ENCODE measurements at regions not wholly inside any gene's neighbourhood (a gene's known extent, or its start where the extent isn't known, plus 50 kb on each side); places are given as distances from the start of the nearest gene placed in this dataset.

DNA sequence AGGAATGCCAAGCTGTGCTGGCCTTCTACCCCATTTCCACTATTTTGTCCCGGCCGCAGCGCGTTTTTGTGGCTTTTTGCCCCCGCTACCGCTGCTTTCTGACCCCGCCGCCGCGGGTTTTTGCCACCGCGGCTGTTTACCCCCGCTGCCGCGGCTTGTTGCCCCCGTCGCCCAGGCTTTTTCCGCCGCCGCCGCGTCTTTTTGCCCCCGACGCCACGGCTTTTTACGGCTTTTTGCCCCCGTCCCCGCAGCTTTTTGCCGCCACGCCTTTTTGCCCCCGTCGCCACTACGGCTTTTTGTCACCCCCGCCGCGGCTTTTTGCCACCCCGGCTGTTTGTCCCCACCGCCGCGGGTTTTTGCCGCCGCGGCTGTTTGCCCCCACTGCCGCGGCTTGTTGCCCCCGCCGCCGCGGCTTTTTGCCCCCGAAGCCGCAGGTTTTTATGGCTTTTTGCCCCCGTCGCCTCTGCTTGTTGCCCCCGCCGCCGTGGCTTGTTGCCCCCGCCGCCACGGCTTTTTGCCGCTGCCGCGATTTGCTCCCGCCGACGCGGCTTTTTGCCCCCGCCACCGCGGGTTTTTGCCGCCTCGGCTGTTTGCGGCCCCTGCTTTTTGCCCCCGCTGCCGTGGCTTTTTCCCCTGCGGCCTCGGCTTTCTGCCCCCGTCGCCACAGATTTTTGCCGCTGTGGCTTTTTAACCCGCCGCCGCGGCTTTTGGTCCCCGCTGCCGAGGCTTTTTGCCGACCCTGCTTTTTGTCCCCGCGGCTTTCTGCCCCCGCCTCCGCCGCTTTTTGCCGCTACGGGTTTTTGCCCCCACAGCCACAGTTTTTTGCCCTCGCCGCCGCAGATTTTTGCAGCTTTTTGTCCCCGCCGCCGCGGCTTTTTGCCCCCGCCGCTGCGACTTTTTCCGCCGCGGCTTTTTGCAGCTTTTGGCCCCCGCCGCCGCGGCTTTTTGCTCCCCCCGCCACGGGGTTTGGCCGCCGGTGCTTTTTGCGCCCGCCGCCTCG, 520.4 kb upstream of the WSB1 start:
- no peaks in the 10 kb centered on the region for H3K79me2 ChIP-seq (replicated peaks; ENCODE audit: insufficient read depth, low read length)
- H3F3A ChIP-seq (ENCODE audit: insufficient read depth, low read length, poor library complexity, severe bottlenecking), result no peaks in the 10 kb centered on the region
- TF ChIP-seq, protein P1, sequence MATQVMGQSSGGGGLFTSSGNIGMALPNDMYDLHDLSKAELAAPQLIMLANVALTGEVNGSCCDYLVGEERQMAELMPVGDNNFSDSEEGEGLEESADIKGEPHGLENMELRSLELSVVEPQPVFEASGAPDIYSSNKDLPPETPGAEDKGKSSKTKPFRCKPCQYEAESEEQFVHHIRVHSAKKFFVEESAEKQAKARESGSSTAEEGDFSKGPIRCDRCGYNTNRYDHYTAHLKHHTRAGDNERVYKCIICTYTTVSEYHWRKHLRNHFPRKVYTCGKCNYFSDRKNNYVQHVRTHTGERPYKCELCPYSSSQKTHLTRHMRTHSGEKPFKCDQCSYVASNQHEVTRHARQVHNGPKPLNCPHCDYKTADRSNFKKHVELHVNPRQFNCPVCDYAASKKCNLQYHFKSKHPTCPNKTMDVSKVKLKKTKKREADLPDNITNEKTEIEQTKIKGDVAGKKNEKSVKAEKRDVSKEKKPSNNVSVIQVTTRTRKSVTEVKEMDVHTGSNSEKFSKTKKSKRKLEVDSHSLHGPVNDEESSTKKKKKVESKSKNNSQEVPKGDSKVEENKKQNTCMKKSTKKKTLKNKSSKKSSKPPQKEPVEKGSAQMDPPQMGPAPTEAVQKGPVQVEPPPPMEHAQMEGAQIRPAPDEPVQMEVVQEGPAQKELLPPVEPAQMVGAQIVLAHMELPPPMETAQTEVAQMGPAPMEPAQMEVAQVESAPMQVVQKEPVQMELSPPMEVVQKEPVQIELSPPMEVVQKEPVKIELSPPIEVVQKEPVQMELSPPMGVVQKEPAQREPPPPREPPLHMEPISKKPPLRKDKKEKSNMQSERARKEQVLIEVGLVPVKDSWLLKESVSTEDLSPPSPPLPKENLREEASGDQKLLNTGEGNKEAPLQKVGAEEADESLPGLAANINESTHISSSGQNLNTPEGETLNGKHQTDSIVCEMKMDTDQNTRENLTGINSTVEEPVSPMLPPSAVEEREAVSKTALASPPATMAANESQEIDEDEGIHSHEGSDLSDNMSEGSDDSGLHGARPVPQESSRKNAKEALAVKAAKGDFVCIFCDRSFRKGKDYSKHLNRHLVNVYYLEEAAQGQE (IDR thresholded peaks at IDR 0.05; ENCODE audit: borderline replicate concordance), result no peak
- TF ChIP-seq EP300 (conservative IDR thresholded peaks at IDR 0.05; ENCODE audit: poor library complexity, severe bottlenecking) (no peak), POLR2AphosphoS5 (IDR thresholded peaks at IDR 0.05) (no peak), RAD21 (conservative IDR thresholded peaks at IDR 0.05) (no peak), SMC3 (conservative IDR thresholded peaks at IDR 0.05; ENCODE audit: poor library complexity) (no peak), MXI1 (conservative IDR thresholded peaks at IDR 0.05; ENCODE audit: poor library complexity, severe bottlenecking) (no peak), TAF1 (IDR thresholded peaks at IDR 0.05; ENCODE audit: low read depth) (no peak), EZH2 (IDR thresholded peaks at IDR 0.05; ENCODE audit: borderline replicate concordance, insufficient read depth, low read length, poor library complexity, severe bottlenecking) (no peak), CTCF (IDR thresholded peaks at IDR 0.05; ENCODE audit: poor library complexity, severe bottlenecking) (no peak)
- no peak overlapping the region for H3K4me2 ChIP-seq (ENCODE audit: low read length)
- H3K9ac ChIP-seq (ENCODE audit: low read length), result no peak overlapping the region
- H4K20me1 ChIP-seq (ENCODE audit: insufficient read depth), result no peaks in the 10 kb centered on the region
- H3K9me3 ChIP-seq (ENCODE audit: low read length), result no peaks in the 10 kb centered on the region
- H3K27me3 ChIP-seq (ENCODE audit: insufficient read depth, low read depth, low read length), result no peaks in the 10 kb centered on the region
- H3K27ac ChIP-seq (ENCODE audit: low read length), result no peak overlapping the region
- H3K9me2 ChIP-seq (ENCODE audit: insufficient read depth, low read length), result no peaks in the 10 kb centered on the region
- no peaks in the 10 kb centered on the region for H3K36me3 ChIP-seq (ENCODE audit: insufficient read depth, low read length)
- H3K4me3 ChIP-seq (ENCODE audit: low read length), result no peak overlapping the region
- H2AFZ ChIP-seq (ENCODE audit: low read depth, low read length), result no peak overlapping the region

DNA sequence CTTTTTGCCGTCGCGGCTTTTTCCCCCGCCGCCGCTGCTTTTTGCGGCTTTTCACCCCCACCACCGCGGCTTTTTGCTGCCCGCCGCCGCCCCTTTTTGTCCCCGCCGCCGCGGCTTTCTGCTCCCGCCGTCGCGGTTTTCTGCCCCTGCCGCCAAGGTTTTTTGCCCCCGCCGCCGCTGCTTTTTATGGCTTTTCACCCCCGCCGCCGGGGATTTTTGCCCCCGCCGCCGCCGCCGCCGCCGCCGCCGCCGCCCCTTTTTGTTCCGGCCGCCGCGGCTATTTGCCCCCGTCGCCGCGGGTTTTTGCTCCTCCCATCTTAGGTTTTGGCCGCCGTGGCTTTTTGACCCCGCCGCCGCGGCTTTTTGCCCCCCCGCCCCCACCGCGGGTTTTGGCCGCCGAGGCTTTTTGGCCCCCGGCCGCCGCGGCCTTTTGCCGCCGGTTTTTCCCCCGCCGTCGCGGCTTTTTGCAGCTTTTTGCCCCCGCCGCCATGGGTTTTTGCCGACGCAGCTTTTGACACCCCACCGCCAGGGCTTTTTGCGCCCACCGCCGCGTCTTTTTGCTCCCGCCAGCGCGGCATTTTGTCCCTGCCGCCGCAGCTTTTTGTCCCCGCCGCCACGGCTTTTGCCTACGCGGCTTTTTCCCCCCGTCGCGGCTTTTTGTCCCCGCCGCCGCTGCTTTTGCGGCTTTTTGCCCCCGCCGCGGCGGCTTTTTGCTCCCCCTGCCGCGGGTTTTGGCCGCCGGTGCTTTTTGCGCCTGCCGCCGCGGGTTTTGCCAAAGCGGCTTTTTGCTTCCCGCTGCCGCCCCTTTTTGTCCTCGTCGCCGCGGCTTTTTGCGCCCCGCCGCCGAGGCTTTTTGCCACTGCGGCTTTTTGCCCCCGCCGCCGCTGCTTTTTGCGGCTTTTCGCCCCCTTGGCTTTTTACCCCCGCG, 519.4 kb upstream of the WSB1 start:
- Histone ChIP-seq H3K4me3 (ENCODE audit: low read length) (no peak overlapping the region), H3K36me3 (ENCODE audit: insufficient read depth, low read length) (no peaks in the 10 kb centered on the region), H3K9ac (ENCODE audit: low read length) (no peak overlapping the region), H3K27me3 (ENCODE audit: insufficient read depth, low read depth, low read length) (no peaks in the 10 kb centered on the region), H4K20me1 (ENCODE audit: insufficient read depth) (no peaks in the 10 kb centered on the region), H3K79me2 (replicated peaks; ENCODE audit: insufficient read depth, low read length) (no peaks in the 10 kb centered on the region), H3K4me2 (ENCODE audit: low read length) (no peak overlapping the region), H3K9me2 (ENCODE audit: insufficient read depth, low read length) (no peaks in the 10 kb centered on the region), H3K27ac (ENCODE audit: low read length) (no peak overlapping the region), H3F3A (ENCODE audit: insufficient read depth, low read length, poor library complexity, severe bottlenecking) (no peaks in the 10 kb centered on the region), H3K9me3 (ENCODE audit: low read length) (no peaks in the 10 kb centered on the region), H2AFZ (ENCODE audit: low read depth, low read length) (no peak overlapping the region)
- TF ChIP-seq RAD21 (conservative IDR thresholded peaks at IDR 0.05) (no peak), EZH2 (IDR thresholded peaks at IDR 0.05; ENCODE audit: borderline replicate concordance, insufficient read depth, low read length, poor library complexity, severe bottlenecking) (no peak), CTCF (IDR thresholded peaks at IDR 0.05; ENCODE audit: poor library complexity, severe bottlenecking) (no peak), MXI1 (conservative IDR thresholded peaks at IDR 0.05; ENCODE audit: poor library complexity, severe bottlenecking) (no peak), EP300 (conservative IDR thresholded peaks at IDR 0.05; ENCODE audit: poor library complexity, severe bottlenecking) (no peak)
- TF ChIP-seq, protein P1 (IDR thresholded peaks at IDR 0.05; ENCODE audit: borderline replicate concordance), result no peak
